Occipital lobe (tissue), 1 donor: ENCODE measurements at regions not wholly inside any gene's neighbourhood (a gene's known extent, or its start where the extent isn't known, plus 50 kb on each side); places are given as distances from the start of the nearest gene placed in this dataset.

ENCODE experiments used
- DNase-seq: peaks from one replicate; lab custom pipeline; 2025; lab: John Stamatoyannopoulos, UW

DNA sequence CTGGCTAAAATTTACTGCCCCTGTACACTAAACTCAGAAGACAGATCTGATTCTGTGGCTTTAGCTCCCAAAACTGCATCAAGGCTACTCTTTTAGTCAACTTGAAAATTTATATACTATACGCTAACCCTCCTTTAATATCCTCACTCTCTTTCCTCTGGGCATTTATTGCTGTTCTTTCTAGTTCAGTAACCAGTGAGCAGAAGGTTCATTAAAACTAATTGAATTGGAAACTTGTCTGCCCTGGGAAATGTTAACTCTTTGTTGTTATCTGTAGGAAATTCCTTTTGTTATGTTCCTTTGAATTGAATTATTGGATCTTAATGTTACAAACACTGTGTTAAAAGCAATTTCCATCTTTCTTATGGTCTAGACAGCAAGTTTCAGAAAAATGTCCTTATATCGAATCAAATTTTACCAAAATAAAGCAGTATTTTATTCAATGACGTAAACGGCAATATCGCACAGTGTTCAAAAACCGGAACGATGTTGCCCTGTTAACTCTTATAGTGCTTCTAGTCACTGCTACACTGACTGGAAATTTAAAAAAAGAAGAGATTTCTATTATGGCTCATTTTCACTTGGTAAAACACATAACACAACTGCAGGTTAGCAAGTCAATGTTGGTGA lies 168.3 kb downstream of the NR4A2 start:
- no peak for DNase-seq

DNA sequence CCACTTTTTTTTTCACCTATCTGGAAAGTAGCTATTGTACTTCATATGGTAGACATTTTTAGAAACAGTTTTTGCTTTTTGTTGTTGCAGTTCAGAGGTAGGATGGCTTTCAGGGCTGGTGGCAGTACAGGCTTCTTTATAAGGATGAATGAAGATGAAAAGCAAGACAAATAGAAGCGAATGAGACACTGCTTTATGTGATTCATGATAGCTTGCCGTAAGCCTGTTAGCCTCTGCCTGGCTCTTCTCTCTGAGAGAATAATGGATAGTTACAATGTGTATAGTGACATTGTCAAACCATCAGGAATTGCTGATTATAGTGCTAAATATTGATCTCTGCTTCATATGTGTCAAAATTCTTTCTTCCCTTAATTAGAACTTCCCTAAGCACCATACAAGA lies 173.7 kb downstream of the NR4A2 start:
- no peak for DNase-seq

- no peak for DNase-seq
Measured at GRCh38 chr2:156157670-156158069, 174.9 kb downstream of the NR4A2 start.

DNA sequence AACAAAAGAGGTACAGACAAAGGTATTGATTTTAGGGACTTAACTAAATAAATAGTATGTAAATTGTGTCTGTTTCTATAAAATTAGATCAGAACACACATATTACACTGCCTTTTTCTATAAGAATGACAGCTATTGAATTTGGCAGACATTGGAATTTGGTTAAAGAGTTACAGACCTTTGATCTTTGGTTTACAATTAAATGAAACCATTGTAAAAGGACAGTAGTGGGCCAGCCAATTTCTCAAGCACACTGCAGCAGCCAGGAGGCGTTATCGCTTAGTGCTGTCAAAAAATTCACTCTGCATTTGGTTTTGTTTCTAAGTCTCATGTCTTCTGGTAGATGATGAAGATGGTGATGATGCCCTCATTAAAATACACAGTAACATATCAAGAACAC lies 175.9 kb downstream of the NR4A2 start:
- no peak for DNase-seq

DNA sequence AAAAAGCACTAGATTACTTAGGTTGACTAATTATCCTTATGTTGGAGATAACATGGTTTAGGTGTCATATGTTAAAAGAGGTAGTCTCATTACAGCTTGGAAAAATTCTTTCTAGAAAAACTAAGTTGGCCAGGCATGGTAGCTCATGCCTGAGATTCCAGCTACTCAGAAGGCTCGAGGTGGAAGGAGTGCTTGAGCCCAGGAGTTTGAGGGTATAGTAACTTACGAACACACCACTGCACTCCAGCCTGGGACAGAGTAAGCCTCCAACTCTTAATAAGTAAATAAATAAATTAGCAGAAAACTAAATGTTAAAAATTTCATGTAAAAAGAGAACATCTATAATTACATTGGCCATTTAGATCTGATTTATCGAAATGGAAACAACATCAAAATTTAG lies 177.2 kb downstream of the NR4A2 start:
- no peak for DNase-seq

GRCh38 chr2:156151351-156151750 lies 181.2 kb downstream of the NR4A2 start:
- DNase-seq = no peak

DNA sequence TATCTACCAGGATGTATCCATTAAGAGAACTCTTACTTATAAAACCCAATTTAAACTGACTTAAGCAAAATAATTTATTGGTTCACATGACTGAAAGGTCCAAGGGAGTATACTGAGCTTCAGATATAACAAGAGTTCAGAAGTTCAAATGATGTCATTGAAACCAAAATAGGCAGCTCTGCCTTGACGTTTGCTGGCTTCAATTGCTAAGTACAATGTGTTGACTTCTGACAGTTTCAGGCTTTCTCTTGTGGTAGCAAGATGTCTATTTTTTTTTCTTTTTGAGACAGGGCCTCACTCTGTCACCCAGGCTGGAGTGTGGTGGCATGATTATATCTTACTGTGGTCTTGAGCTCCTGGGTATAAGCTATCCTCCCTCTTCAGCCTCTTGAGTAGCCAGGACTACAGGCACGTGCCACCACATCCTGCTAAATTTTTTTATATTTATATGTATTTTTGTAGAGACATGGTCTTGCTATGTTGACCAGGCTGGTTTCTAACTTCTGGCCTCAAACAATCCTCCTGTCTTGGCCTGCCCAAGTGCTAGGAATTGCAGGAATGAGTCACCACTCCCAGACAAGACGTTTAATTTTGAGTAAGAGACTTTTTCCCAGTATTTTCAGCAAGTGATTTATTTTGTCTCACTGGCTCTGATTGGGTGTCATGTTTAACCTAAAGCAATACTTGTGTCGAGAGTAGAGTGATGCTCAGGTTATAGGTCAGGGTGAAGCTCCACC lies 184.8 kb downstream of the NR4A2 start:
- no peak for DNase-seq

DNA sequence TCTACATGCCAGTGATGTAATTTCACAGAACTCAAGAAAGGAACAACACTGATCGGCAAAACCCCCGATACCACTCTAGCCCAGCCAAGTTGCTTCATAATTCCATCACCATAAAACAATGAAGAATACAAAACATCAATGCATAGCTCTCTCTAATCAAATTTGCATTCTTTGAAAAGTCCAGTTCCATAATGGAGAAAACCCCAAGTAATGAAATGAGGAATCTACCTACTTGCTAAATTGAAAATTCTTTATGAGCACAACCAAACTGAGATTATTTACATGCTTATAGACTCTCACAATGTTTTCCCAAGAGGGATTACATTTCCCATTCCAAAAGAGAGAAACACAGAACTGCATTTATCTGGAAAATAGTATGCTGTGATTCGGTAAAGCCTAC lies 186.5 kb downstream of the NR4A2 start:
- DNase-seq = no peak

DNA sequence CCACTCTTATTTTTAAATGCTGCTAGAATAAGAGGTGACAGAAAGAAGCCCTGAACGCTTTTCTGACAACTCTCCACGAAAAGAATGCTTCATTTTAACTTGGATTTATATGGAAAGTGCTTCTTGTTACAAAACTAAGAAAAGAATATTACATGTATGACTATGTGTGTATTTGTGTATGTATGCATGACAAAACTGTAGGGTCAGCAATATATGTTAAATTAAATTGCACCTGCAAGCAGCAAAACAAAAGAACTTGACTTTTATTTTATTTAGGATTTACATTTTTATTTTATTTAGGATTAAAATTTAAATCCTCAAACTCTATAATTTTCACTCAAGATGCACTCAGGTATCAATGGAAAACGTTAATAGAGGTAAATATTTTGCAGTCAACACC lies 187.1 kb downstream of the NR4A2 start:
- DNase-seq = no peak

GRCh38 chr2:156136566-156136965 lies 196.0 kb downstream of the NR4A2 start:
- no peak for DNase-seq

DNA sequence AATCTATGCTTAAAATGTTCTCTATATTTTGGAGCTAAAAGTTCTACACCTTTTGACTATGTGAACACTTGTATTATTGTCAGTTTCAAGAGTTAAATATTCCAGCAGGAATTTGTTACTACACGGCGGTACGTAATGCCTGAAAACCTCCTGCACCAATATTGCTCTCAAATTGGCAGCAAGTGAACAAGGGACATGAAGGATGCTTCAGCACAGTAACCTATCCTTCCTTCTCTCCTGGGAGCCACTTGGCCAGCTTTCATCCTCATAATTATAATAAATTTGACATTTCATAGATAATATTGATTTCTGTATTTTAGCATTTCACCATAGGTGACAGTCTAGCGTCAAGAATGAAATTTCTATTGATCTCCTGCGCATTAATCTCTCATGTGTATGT lies 197.6 kb downstream of the NR4A2 start:
- no peak for DNase-seq

DNA sequence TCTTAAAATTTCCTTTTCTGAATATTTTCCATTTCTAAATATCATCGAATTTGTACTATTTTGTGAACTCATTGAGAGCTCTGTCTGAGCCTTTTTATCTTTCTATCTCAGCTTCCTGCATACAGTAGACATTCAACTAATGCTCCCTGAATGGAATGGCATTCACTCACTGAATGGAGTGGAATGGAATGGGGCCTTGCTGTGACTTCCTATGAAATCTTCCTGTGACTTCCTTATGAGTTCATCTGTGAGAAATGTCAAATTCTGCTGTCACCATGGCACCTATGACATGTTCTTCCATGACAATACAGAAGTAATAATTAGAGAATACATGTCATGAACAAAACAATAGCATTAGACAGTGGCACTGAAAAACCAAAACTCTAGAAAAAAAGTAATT lies 199.6 kb downstream of the NR4A2 start:
- no peak for DNase-seq

GRCh38 chr2:156132130-156132529 lies 200.4 kb downstream of the NR4A2 start:
- DNase-seq = no peak

DNA sequence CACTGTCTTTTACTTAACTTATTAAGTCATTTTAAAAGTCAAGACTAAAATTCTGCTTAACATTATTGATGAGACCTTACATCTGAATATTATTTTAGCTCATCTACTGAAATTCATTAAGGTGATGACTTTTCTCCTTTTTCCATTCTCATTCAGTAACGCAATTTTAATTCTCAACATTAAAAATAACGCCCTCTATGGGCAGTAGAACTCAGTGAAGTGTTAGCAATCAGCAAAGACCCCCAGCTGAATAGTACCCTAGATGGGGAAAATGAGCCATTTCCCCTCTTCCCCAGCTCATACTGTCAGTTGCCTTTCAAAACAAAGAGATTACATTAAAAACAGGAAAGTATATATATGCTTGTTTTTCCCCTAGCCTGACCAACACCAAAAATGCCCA lies 203.3 kb downstream of the NR4A2 start:
- no peak for DNase-seq

DNA sequence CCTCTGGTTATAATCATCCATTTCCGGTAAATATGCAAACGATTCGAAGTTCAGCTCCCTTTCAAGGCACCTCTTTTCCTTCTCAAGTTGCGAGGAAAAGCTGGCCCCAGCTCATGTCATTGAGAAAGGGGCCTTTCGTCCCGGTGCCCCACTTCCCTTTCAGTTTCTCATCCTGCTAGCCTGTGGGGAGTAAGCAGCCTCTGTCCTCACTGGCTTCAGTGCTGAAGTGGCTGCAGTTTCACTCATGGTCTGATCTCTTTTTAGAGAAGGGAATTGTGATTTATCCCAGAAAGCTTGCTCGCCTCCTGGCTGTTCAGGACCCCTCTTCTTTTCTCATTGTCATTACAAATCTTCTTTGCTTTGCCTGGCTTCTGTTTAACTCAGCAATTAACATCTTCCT lies 207.5 kb downstream of the NR4A2 start:
- DNase-seq = no peak

DNA sequence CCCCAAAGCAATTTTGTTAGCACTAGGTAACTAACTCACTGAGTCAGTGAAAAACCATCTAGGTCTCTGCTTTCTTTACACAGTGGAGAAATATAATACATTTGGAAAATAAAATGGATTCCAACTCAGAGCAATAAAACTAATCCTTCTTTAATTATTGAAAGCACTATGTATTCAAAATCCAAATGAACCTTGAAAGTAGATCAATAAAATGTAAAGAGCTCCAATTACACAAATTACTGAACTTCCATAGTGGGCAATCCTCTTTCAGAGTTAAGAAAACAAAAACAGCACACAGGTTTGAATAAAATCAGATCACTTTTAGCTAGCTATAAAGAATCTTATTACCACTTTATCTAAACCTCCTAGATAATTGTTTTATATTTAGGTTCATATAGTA lies 208.1 kb downstream of the NR4A2 start:
- no peak for DNase-seq

DNA sequence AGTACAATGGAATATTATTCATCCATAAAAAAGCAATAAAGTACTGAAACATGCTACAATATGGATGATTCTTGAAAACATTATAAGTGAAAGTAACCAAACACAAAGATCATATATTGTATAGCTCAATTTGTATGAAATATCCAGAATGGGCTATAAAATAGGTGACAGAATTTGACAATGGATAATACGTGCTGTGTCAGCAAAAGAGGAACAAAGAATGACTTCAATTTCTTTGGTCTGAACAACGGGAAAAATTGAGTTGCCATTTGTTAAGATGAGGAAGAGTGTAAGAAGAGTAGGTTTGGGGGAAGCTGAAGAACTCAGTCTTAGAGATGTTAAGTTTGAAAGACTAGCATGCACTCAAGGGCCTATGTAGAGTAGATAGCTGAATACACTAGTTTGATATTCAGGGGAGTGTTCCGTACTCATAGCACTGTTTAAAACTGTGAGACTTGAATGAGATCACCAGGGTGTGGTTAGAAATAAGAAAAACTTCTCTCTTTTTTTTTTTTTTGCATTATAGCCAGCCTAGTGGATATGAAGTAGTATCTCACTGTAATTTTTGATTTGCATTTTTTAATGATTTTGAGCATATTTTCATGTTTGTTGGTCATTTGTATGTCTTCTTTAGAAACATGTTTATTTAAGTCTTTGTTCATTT lies 213.6 kb downstream of the NR4A2 start:
- DNase-seq = no peak

DNA sequence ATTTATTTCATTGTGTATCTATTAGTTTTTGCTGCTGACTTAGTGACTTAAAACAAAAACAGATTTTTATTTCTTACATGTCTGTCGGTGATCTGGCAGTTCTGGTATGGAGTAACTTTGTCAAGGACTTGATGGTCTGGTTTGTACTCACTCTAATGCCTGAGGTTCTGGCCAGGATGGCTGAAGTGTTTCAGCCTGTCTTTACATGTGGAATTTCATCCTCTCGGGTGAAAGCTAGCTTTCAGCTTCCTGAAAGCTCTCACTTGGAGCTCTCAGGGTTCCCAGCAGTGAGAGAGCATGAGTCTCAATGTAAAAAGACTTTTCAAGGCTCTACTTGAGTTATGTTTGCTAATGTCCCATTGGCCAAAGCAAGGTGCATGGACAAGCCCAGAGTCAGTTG lies 216.4 kb downstream of the NR4A2 start:
- no peak for DNase-seq

DNA sequence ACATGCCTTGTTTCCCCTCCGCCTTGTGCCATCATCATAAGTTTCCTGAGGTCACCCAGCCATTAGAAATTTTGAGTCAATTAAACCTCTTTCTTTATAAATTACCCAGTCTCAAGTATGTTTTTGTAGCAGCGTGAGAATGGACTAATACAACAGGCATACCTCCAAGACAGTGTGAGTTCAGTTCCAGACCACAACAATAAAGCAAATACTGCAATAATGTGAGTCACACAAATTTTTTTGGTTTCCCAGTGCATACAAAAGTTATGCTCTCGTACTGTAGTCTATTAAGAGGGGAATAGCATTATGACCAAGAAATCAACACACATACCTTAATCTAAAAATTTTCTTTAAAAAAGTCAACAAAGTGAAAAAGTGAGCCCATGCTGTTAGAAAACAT lies 217.2 kb downstream of the NR4A2 start:
- DNase-seq = no peak

- no peak for DNase-seq
Measured at GRCh38 chr2:156112323-156112722, 220.2 kb downstream of the NR4A2 start.

GRCh38 chr2:156110890-156111289 lies 221.6 kb downstream of the NR4A2 start:
- DNase-seq = no peak

DNA sequence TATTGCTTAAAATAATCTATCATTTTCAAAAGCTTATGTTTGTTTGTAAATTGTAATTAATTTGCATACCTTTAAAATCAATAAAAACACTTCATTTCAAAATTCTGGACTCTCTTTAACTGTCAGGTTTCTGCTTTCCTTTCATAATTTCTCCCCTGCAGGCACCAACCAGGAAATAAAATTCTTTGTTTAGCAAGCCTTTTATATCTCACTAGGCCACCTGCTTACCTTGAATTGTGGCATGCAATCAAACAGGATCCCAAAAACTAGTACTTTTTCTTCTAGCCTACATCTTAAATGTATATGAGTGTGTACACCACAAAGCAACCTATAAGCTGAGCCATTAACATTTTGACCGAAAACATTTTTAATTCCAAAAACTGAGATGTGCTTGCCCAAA lies 233.1 kb downstream of the NR4A2 start:
- DNase-seq = no peak

GRCh38 chr2:156098506-156098905 lies 234.0 kb downstream of the NR4A2 start:
- DNase-seq = no peak
